ENCODE measurements at regions not wholly inside any gene's neighbourhood (a gene's known extent, or its start where the extent isn't known, plus 50 kb on each side); places are given as distances from the start of the nearest gene placed in this dataset.
"Not testable (repeated sequence)": the region's sequence is repeated elsewhere in the genome, so short reads cannot be mapped to it uniquely, and the experiment has no call there.

DNA sequence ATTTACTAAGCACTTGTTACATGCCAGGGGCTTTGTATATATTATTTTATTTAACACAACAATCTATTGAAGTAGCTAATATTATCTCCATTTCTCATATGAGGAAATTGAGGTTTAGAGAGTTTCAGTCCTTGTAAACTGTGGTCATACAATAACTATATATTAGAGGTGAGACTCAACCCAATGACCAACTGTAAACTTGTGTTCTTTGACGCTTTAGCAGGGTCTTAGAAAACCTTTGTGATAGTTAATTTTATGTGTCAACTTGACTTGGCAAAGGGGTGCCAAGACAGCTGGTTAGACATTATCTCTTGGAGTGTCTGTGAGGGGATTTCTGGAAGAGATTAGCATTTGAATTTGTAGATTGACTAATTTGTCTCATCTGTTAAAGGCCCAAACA lies 252.4 kb upstream of the B3GALT2 start:
- no peak for DNase-seq (ENCODE audit: low spot score)

DNA sequence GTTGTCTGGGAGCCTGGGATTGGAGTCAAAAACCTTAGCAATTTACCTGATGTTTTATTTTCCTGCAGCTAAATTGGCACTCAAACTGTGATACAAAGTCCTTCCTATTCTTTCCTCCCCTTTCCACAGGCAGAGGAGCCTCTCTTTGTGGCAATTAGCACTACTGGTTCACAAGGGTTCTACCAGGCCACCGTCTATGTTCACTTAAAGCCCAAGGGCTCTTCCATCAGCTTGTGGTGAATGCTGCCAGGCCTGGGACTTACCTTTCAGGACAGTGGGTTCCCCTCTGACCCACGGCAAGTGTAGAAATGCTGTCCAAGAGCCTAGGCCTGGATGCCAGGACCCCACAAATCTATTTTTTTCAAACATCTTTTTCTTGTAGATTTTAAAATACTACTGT lies 251.9 kb upstream of the B3GALT2 start:
- DNase-seq (ENCODE audit: low spot score) = no peak

DNA sequence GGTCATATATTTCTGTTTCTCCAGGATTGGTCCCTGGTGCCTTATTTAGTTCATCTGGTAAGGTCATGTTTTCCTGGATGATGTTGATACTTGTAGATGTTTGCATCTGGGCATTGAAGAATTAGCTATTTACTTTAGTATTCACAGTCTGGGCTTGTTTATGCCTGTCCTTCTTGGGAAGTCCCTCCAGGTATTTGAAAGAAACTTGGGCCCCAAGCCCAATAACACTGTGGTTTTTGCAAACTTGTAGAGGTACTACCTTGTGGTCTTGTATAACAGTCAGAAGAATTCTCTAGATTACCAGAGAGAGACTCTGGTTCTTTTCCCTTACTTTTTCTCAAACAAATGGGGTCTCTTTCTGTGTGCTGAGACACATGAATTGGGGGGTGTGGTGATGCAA lies 251.4 kb upstream of the B3GALT2 start:
- DNase-seq (ENCODE audit: low spot score) = no peak

DNA sequence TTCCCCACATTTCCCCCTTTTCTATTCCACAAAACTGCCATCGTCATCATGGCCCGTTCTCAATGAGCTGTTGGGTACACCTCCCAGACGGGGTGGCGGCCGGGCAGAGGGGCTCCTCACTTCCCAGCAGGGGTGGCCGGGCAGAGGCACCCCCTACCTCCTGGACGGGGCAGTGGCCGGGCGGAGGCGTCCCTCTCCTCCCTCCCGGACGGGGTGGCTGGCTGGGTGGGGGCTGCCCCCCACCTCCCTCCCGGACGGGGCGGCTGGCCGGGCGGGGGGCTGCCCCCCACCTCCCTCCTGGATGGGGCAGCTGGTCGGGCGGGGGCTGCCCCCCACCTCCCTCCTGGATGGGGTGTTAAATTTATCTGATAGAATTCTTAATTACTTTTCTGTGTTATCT lies 250.9 kb upstream of the B3GALT2 start:
- not testable (repeated sequence) for DNase-seq (ENCODE audit: low spot score)

DNA sequence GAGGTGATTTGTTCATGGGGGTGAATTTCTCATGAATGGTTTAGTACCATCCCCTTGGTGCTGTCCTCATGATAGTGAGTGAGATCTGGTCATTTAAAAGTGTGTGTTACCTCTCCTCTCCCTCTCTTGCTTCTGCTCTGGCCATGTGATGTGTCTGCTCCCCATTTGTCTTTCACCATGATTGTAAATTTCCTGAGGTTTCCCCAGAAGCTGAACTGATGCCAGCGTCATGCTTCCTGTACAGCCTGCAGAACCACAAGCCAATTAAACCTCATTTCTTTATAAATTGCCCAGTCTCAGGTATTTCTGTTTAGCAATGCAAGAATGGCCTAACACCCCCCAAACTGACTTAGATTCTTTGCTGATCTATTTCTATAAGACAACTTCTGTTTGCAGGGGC lies 249.4 kb upstream of the B3GALT2 start:
- DNase-seq (ENCODE audit: low spot score) = no peak

DNA sequence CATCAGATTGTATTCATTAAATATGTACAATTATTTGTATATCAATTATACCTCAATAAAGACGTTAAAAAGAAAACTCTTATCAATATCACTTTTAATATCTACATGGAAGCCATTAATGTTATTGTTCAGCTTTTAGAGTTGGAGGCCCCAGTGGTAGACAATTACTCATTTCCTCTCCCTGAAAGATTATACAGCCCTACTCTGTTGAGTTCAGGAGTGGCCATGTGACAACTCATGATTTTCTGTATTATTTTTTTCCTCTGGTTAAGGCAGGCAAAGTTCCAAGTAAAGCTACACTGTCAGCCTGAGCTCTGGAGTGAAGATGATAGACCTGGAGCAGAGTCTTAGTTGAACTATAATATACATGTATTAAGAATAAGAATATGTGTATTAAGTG lies 247.9 kb upstream of the B3GALT2 start:
- no peak for DNase-seq (ENCODE audit: low spot score)

DNA sequence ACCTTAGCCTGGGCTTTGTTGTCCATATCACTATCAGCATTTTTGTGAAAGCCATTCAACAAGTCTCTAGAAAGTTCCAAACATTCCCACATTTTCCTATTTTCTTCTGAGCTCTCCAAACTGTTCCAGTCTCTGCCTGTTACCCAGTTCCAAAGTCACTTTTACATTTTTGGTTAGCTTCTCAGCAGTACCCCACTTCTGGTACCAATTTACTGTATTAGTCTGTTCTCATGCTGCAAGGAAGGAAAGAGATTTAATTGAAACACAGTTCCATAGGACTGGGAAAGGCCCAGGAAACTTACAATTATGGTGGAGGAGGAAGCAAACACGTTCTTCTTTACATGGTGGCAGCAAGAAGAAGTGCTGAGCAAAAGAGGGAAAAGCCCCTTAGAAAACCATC lies 247.2 kb upstream of the B3GALT2 start:
- DNase-seq (ENCODE audit: low spot score) = no peak

DNA sequence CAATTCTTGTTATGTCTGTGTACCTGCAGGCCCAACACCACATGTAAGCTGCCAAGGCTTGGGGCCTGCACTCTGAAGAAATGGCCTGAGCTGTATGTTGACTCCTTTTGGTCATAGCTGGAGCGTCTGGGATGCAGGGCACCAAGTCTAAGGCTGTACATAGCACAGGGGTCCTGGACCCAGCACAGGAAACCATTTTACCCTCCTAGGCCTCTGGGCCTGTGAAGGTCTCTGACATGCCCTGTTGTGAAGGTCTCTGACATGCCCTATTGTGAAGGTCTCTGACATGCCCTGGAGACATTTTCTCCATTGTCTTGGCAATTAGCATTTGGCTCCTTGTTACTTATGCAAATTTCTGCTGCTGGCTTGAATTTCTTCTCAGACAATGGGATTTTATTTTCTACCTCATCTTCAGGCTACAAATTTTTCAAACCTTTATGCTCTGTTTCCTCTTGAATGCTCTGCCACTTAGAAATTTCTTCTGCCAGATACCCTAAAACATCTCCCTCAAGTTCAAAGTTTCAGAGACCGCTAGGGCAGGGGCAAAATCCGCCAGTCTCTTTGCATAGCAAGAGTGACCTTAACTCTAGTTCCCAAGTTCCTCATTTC lies 246.7 kb upstream of the B3GALT2 start:
- no peak for DNase-seq (ENCODE audit: low spot score)

DNA sequence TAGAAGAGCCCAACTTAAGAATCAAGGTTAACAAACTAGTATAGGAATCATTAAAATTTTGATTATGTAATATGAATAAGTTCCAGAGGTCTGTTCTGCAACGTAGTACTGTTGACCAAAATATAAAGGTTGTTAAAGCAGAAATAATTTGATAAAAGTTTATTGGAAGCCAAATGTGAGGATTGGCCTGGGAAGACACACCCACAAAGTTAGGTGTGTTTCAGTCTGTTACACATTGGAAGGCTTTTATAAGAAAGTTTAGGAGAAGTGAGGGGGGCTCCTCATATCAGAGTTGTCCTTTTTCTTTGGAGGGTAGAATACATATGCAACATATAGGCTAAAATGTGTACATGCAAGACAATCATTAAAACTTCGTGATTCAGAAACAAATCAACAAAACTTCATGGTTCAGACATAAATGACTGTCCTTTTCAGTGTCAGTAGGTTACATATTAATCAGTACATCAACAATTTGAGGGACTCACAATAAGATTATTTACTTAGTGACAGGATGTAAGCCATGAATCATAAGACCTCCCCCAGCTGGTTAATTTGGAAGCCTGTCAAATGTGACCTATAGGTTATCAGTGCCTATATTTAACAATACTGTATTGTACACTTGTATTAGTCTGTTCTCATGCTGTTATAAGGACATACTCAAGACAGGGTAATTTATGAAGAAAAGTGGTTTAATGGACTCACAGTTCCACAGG lies 245.0 kb upstream of the B3GALT2 start:
- no peak for DNase-seq (ENCODE audit: low spot score)

DNA sequence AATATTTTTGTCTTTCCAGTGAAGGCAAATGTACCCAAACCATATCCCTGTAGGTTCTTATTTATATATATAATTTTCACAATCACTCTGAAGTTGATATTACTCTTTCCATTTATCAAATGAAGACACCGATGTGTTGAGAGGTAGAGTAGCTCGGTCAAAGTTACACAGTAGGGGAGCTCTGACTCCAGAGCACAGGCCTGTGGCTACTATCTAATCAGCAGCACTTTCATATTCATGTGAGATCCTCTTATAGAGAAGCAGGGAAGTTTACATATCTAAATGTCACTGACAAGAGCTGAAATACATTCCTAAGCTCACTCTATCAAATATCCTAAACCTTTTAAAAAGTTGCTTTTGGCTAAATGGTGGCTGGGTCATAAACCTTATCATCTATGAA lies 241.1 kb upstream of the B3GALT2 start:
- no peak for DNase-seq (ENCODE audit: low spot score)

DNA sequence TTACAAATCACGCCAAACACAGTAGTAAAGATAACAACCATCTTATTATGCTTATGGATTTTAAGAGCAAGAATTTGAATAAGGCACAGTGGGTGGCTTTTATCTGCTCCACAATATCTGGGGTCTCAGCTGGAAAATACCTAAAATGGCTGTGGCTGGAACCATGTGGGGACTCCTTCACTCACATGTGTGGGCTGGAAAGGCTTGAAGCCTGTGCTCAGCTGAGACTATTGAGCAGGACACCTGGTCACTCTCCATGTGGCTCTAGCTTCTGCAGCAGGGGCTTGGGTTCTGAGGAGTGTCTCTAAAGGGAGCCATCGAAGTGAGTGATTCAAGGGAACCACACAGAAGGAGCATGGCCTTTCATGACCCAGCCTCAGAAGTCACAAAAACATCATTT lies 239.6 kb upstream of the B3GALT2 start:
- no peak for DNase-seq (ENCODE audit: low spot score)

DNA sequence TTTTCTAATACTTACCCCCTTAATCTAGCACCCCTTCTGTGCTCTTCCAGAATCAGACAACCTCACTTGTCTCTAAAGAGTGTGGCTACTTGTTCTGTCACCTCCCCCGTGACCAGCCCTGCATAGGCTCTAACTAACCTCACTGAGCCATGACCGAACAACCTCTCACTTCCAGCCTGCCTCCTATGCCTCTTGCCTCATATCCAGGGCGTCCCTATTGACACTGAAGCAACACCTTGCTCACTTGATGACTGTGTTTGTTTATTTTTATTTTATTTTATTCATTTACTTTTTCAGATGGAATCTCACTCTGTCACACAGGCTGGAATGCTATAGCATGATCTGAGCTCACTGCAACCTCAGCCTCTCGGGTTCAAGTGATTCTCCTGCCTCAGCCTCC lies 235.1 kb upstream of the B3GALT2 start:
- no peak for DNase-seq (ENCODE audit: low spot score)

DNA sequence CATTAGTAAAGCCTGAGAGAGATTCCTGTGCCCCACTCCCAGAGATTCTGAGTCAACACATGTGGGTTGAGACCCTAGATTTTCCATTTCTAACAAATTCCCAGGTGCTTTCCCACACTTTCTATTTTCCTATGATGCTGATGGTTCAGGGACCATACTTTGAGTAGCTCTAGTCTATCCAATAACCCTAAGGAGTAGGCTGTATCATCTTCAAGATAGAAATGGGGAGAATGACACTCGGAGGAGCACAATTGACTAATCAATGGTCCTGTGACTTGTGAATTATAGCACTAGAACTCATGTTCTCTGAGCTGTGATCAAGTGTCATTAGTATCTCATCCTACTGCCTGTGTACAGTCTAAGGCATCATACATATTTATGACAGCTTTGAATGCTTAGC lies 232.9 kb upstream of the B3GALT2 start:
- no peak for DNase-seq (ENCODE audit: low spot score)

DNA sequence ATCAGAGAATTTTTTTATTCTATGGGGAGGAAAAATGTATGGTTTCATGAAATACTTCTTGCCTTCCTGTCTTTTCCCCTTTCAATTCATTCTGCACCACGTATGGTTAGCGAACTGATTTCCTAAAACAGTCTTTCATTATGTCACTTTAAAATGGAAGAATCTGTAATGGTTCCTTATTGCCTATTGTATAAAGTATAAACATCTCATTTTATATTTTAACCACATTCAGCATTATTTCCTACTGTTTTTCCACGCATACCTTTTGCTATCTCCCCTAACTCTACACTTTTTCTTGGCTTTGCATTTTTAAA lies 232.3 kb upstream of the B3GALT2 start:
- DNase-seq (ENCODE audit: low spot score) = no peak

DNA sequence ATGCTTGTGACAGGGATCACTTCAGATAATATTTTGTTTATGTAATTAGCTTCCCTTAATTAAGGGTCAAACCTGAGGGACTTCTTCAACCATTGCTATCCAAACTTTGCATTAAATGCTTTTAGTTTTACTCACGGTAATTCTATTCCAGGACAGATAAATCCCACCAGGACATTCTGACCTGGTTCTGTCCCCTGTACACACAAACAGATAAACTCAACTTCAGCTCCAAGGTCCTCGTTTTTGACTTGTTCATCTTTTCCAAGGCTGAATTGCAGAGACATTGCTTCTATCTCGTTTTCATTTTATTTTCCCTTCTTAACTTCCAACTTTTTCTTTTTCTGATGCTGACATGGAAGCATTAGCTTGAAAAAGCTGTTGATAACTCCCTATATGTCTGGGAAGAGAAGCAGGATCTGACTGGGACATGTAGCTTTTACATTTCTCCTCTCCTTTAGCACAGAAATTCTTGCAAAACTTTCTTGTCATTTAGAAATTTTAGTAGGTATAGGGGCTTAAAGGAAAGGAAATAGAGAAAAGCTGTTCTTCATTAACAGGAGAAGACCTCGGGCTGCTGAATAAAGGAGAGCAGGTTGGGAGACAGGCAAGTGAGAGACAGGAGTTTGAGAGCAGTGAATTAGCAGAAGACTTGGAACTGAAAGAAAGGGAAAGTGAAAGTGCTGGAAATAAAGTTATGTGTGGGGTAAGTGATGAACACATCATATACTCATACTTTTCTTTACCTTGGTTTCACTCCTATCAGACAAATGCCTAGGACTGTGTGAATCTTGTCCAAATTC lies 231.7 kb upstream of the B3GALT2 start:
- no peak for DNase-seq (ENCODE audit: low spot score)

DNA sequence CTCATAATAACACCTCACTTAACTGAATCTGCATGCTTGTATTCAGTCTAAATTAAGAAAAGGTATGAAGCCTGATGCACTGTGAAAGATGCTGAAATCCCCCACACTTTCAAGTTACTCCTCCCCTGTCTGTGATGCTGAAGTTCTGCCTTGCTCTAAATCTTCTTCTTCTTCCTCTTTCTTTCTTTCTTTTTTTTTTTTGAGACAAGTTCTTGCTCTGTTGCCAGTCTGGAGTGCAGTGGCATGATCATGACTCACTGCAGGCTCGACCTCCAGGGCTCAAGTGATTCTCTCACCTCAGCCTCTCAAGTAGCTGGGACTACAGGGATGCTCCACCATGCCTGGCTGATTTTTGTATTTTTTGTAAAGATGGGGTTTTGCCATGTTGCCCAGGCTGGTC lies 231.0 kb upstream of the B3GALT2 start:
- DNase-seq (ENCODE audit: low spot score) = no peak

DNA sequence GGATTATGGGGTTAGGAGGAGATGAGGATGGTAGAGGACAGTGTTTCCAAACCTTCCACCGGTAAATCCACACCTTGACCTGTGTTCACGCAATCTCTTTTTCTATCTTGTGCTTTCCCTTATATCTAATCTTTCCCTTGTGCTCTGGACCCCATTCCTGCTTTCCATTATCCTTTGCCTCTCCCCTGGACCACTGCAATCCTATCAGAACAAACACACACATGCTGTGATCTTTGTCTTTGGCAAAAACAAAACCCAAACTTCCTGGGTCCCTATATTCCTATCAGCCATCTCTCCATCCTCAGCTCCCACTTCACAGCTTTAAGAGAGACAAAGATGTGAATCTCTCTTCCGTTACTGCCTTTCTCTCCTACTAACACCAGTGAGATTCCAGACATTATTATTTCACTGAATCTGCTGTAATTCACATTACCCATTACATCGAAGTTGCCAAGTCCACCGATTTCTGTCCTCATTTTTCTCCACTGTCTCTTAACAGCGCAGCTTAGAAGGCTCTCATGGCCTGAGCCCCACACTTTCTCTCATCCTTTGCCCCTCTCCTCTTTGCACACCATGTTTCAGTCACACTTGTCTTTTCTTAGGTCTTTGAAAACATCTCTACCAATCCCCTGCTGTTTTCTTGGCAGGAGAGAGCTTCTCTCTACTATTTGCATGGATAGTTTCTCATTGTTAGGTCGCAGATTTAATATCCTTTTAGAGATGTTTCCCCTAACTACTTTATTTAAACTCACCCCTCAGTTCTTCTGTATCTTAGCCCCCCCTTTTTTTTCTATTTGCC lies 230.0 kb upstream of the B3GALT2 start:
- no peak for DNase-seq (ENCODE audit: low spot score)

DNA sequence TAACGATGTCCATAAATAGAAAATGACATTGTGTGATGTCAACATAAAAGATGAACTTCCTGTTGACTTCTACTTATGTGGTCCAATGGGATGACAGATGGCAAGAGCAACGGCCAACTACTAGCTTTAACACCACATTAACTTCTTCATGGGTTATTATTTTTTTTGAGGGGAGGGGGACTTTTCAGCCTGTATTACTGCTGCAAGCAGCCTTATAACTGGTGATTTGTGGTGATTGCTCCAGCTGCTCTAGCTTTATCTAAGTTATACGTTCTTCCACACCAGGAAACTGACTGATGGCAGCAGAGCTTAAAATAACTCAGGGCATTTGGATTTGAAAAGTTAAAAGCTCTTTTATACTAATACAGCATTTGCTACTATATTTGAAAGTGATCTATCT lies 228.8 kb upstream of the B3GALT2 start:
- DNase-seq (ENCODE audit: low spot score) = no peak

DNA sequence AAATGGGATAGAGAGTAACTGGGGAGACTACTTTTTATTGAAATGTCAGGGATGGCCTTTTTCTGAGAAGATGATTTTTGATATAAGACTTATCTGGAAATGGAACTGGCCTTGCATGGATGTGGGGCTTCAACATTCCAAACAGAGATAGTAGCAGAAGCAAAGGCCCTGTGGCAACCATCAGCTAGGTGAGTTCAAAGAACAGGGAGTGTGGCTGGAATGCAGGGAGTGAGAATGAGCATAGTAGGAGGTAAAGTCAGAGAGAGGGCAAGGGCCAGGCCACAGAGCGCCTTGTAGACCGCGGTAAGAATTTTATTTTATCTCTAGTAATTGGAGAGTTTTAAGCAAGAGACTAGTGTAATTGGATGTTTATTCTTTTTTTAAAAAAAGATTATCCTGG lies 227.0 kb upstream of the B3GALT2 start:
- DNase-seq (ENCODE audit: low spot score) = no peak

DNA sequence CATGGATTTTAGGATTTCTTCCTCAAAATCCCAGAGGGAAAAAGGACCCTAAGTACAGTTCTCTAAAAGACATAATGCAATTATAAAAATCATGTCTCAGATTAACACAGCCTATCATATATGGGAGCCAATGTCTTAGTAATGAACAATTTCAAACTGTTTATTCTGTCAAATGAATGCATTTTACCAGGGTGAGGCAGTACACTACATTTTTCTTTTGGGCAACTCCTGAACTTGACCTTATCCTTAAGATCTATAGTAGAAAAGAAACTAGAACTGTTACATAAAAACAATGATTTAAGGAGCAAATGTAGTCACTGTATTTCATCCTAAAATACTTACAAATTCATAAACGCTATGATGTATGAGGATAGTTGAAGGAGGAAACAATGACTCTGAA lies 226.3 kb upstream of the B3GALT2 start:
- DNase-seq (ENCODE audit: low spot score) = no peak

DNA sequence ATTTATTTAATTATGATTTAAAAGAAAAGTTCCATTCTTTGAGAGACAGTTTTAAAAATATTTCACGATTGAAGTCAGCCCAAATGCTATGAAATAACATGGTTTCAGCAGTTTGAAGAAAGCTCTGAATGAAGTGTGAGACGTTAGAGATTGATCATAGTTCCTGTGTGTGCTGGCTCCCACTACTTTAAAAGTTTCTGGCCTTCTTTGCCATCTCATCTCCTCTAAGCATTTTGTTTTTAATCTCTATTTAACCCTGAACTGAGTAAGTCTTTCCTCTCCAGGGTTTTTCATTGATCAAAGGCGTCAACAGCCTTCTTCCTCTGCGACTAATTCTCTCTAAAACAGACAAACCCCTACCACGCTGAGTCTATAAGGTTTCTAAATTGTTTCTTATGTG lies 225.3 kb upstream of the B3GALT2 start:
- DNase-seq (ENCODE audit: low spot score) = no peak

DNA sequence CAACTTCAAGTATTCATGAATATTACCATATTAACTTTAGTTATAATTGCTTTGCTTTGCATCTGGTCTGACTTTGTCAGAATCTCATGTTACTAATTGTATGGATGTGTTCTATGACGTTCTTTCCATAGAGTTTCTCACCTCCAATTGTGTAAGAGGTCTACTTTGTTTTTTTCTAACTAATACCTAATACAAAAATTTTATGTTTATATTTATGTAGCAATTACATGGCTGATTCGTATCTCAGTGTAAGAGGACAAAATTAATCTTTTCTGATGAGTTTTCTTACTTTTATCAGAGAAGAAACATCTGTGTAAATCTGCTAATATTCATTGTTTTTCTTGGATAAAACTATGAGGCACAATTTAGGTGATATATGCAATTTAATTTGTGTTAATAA lies 224.8 kb upstream of the B3GALT2 start:
- DNase-seq (ENCODE audit: low spot score) = no peak

DNA sequence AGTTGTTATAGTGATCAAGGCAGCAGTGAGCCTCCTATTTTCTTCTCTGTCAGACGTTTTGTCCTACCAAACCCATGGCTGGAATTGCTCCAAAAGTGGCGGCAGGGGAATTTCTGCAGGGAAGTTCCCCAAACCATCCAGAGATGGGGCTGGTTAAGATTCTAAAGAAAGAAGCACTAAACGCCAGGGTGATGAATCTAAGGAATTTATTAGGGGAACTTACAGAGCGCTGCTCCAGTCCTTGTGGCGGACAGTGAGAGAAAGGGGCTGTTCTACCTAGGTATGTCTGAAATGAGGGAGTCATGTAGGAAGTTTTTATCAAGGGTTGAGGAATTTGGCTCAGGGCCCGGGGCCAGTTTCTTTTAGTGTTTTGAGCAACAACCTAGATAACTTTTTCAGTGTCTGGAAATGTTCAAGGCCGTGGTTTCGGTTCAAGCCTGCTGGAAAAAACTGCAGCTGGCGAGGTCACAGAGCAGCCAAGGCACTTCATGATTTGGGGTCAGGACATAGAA lies 222.4 kb upstream of the B3GALT2 start:
- DNase-seq (ENCODE audit: low spot score) = no peak
